ENCODE measurements at regions not wholly inside any gene's neighbourhood (a gene's known extent, or its start where the extent isn't known, plus 50 kb on each side); places are given as distances from the start of the nearest gene placed in this dataset.

- no peak for DNase-seq (ENCODE audit: low read depth)
- H3K36me3 Mint-ChIP-seq (ENCODE audit: low read depth, unreplicated experiment): no peaks in the 10 kb centered on the region
- no peak overlapping the region for H3K4me2 ChIP-seq (ENCODE audit: low read length)
- H3K4me1 Mint-ChIP-seq (ENCODE audit: low read depth, unreplicated experiment): no peaks in the 10 kb centered on the region
- H2AFZ ChIP-seq (ENCODE audit: low read depth, low read length): no peak overlapping the region
- no peaks in the 10 kb centered on the region for H3K27me3 ChIP-seq (ENCODE audit: insufficient read depth, low read length)
- no peak overlapping the region for H3K27ac Mint-ChIP-seq (ENCODE audit: unreplicated experiment)
- no peaks in the 10 kb centered on the region for H3K9me3 ChIP-seq (ENCODE audit: insufficient read depth, low read depth, low read length)
- H3K4me1 ChIP-seq (ENCODE audit: insufficient read depth, low read length): no peaks in the 10 kb centered on the region
- H3K9me3 Mint-ChIP-seq (ENCODE audit: unreplicated experiment): no peaks in the 10 kb centered on the region
- no peak overlapping the region for H3K27ac ChIP-seq (ENCODE audit: low read depth, low read length)
- no peak overlapping the region for H3K4me3 ChIP-seq (ENCODE audit: insufficient read depth, low read depth, low read length)
- no peak overlapping the region for H3K9ac ChIP-seq (ENCODE audit: low read length)
- no peaks in the 10 kb centered on the region for H4K20me1 ChIP-seq (ENCODE audit: insufficient read depth, low read length)
- H3K36me3 ChIP-seq (ENCODE audit: insufficient read depth, low read length): no peaks in the 10 kb centered on the region
- H3K4me3 Mint-ChIP-seq (ENCODE audit: unreplicated experiment): no peak overlapping the region
- no peak for FAIRE-seq
- no peaks in the 10 kb centered on the region for H3K27me3 Mint-ChIP-seq (ENCODE audit: low read depth, unreplicated experiment)
- TF ChIP-seq CTCF (IDR thresholded peaks at IDR 0.05; ENCODE audit: insufficient read depth, low read depth, low read length) (no peak), EZH2 (IDR thresholded peaks at IDR 0.05; ENCODE audit: insufficient read depth, low read length) (no peak)
- no peaks in the 10 kb centered on the region for H3K79me2 ChIP-seq (ENCODE audit: insufficient read depth, low read length)
Observed at GRCh38 chr6:95293257-95293656, 284.1 kb upstream of the MANEA start.

GRCh38 chr6:95294043-95294442, 283.3 kb upstream of the MANEA start:
- FAIRE-seq: no peak

More at GRCh38 chr6:95294043-95294442, 283.3 kb upstream of the MANEA start:
- Histone ChIP-seq H3K9ac (ENCODE audit: low read length) (no peak overlapping the region), H3K9me3 (ENCODE audit: insufficient read depth, low read depth, low read length) (no peaks in the 10 kb centered on the region), H3K27ac (ENCODE audit: low read depth, low read length) (no peak overlapping the region), H3K79me2 (ENCODE audit: insufficient read depth, low read length) (no peaks in the 10 kb centered on the region), H3K27me3 (ENCODE audit: insufficient read depth, low read length) (no peaks in the 10 kb centered on the region), H3K4me2 (ENCODE audit: low read length) (no peak overlapping the region), H3K4me3 (ENCODE audit: insufficient read depth, low read depth, low read length) (no peak overlapping the region), H2AFZ (ENCODE audit: low read depth, low read length) (no peak overlapping the region), H4K20me1 (ENCODE audit: insufficient read depth, low read length) (no peaks in the 10 kb centered on the region), H3K4me1 (ENCODE audit: insufficient read depth, low read length) (no peaks in the 10 kb centered on the region), H3K36me3 (ENCODE audit: insufficient read depth, low read length) (no peaks in the 10 kb centered on the region)
- Mint-ChIP-seq H3K4me3 (ENCODE audit: unreplicated experiment) (no peak overlapping the region), H3K36me3 (ENCODE audit: low read depth, unreplicated experiment) (no peaks in the 10 kb centered on the region), H3K9me3 (ENCODE audit: unreplicated experiment) (no peaks in the 10 kb centered on the region), H3K27me3 (ENCODE audit: low read depth, unreplicated experiment) (no peaks in the 10 kb centered on the region), H3K4me1 (ENCODE audit: low read depth, unreplicated experiment) (no peaks in the 10 kb centered on the region), H3K27ac (ENCODE audit: unreplicated experiment) (no peak overlapping the region)
- TF ChIP-seq EZH2 (IDR thresholded peaks at IDR 0.05; ENCODE audit: insufficient read depth, low read length): no peak
- TF ChIP-seq CTCF (IDR thresholded peaks at IDR 0.05; ENCODE audit: insufficient read depth, low read depth, low read length): no peak
- no peak for DNase-seq (ENCODE audit: low read depth)

Data from astrocyte (in vitro differentiated cells and primary cell).